22Rv1 (cell line): ENCODE measurements at regions not wholly inside any gene's neighbourhood (a gene's known extent, or its start where the extent isn't known, plus 50 kb on each side); places are given as distances from the start of the nearest gene placed in this dataset.

Experiments
- CTCF ChIP-seq: fragments of 450-650 bp; IDR thresholded peaks from 2 replicates; pipeline ENCODE4 v1.5.1; 2017; ENCODE audit warnings: mild to moderate bottlenecking
- ZFX ChIP-seq: fragments of 450-650 bp; IDR thresholded peaks from 2 replicates; pipeline ENCODE4 v1.6.1; 2017; ENCODE audit warnings: antibody characterized with exemption, borderline replicate concordance

- peak; percentile 79 for TF ChIP-seq CTCF
- TF ChIP-seq ZFX = no peak
These were observed 1638.5 kb upstream of the C9orf72 start for GRCh38 chr9:29211580-29212396.
